ENCODE measurements at regions not wholly inside any gene's neighbourhood (a gene's known extent, or its start where the extent isn't known, plus 50 kb on each side); places are given as distances from the start of the nearest gene placed in this dataset.

GRCh38 chr13:64505336-64505910 lies 2724.7 kb downstream of the PCDH9 start:
- H3K27me3 ChIP-seq (ENCODE audit: control insufficient read depth in 2 of 2, insufficient read depth in 2 of 2, low read length in 2 of 2) = no peaks in the 10 kb centered on the region
- no peaks in the 10 kb centered on the region for H3K9me3 ChIP-seq (replicated peaks; ENCODE audit: control insufficient read depth, insufficient read depth, low read length)
- no peaks in the 10 kb centered on the region for H3K36me3 ChIP-seq (ENCODE audit: control insufficient read depth in 2 of 2, extremely low read depth in 1 of 2, insufficient read depth in 2 of 2, low read length in 2 of 2)
- no peak overlapping the region for H3K4me2 ChIP-seq (ENCODE audit: insufficient read depth, low read length)
- FAIRE-seq (no peak), DNase-seq (ENCODE audit: low read depth, low spot score) (no peak)
- no peaks in the 10 kb centered on the region for H3K9me1 ChIP-seq (replicated peaks; ENCODE audit: control insufficient read depth, extremely low read depth, insufficient read depth, low read length)
- no peaks in the 10 kb centered on the region for H3K4me1 ChIP-seq (ENCODE audit: control insufficient read depth, extremely low read depth, insufficient read depth, low read length)
- H3K79me2 ChIP-seq (ENCODE audit: control insufficient read depth, insufficient read depth, low read length) = no peaks in the 10 kb centered on the region
- TF ChIP-seq POLR2AphosphoS5 (IDR thresholded peaks at IDR 0.05; ENCODE audit: insufficient read depth, low read depth, low read length) (no peak), MAX (IDR thresholded peaks at IDR 0.05; ENCODE audit: insufficient read depth, insufficient read length) (no peak), GATA2 (IDR thresholded peaks at IDR 0.05; ENCODE audit: insufficient read depth, insufficient read length, low read depth, low read length) (no peak), MYC (IDR thresholded peaks at IDR 0.05; ENCODE audit: low read depth, low read length) (no peak), POLR2A (IDR thresholded peaks at IDR 0.05; ENCODE audit: low read depth, low read length) (no peak), FOS (IDR thresholded peaks at IDR 0.05; ENCODE audit: borderline replicate concordance, insufficient read depth, low read length) (no peak), EZH2 (IDR thresholded peaks at IDR 0.05; ENCODE audit: borderline replicate concordance, low read depth, low read length, severe bottlenecking) (no peak), CTCF (IDR thresholded peaks at IDR 0.05; ENCODE audit: extremely low read depth in 1 of 2, insufficient read depth in 1 of 2, low read depth in 1 of 2, low read length in 2 of 2) (no peak), JUN (IDR thresholded peaks at IDR 0.05; ENCODE audit: borderline replicate concordance, insufficient read depth, insufficient read length, low read depth) (no peak)
- H3K9ac ChIP-seq (replicated peaks; ENCODE audit: extremely low read depth, insufficient read depth, low read length) = no peak overlapping the region
- no TSS peak for BruUV-seq (replicated peaks)
- ChIA-PET POLR2A (no interaction called here), CTCF (no interaction called here)
- H3K27ac ChIP-seq (ENCODE audit: insufficient read depth, low read depth, low read length) = no peak overlapping the region
- H2AFZ ChIP-seq (ENCODE audit: low read depth, low read length) = no peak overlapping the region
- intact Hi-C loops (cut with micrococcal nuclease) = no loop called here
- dilution Hi-C loops (cut with MboI; ENCODE audit: extremely low pct_ligation_motif_present, low sequenced_read_pairs) = no loop called here
- no peaks in the 10 kb centered on the region for H4K20me1 ChIP-seq (replicated peaks; ENCODE audit: control insufficient read depth, extremely low read depth, insufficient read depth, low read length)
- no peak overlapping the region for H3K4me3 ChIP-seq (replicated peaks in 1 of 3; ENCODE audit: insufficient read depth in 1 of 3, low read depth in 1 of 3, low read length in 3 of 3)

Data from endothelial cell of umbilical vein (primary cell).